ENCODE measurements at regions not wholly inside any gene's neighbourhood (a gene's known extent, or its start where the extent isn't known, plus 50 kb on each side); places are given as distances from the start of the nearest gene placed in this dataset.

DNA sequence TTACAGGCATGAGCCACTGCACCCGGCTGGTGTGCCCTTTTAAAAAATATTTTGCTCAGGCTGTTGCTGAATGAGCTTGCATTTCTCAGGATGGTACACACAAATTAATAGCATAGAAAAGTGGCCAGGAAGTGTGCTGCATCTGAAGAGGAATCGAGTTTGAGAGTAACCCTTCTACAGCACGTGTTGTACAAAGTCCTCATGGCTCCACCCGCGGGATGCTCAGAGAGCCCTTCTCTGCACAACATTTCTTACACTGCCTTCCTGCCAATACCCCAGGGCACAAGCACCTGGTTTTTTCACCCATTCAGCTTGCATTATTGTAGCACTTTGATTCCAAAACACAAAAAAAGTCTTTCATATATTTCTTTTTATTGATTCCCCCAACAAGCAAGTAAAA, 90.1 kb upstream of the NEDD4L start:
- Histone ChIP-seq H3K4me1 (ENCODE audit: low read length) (no peaks in the 10 kb centered on the region), H3K27ac (ENCODE audit: low read length) (no peak overlapping the region), H3K9me2 (replicated peaks; ENCODE audit: insufficient read depth, low read length) (no peaks in the 10 kb centered on the region), H3K9me3 (replicated peaks; ENCODE audit: insufficient read depth, low read length) (no peaks in the 10 kb centered on the region), H3K4me3 (ENCODE audit: low read length) (no peak overlapping the region), H3K9ac (ENCODE audit: low read length) (no peak overlapping the region), H3K27me3 (replicated peaks; ENCODE audit: insufficient read depth, low read length) (no peaks in the 10 kb centered on the region), H3K36me3 (replicated peaks; ENCODE audit: insufficient read depth, low read length) (no peaks in the 10 kb centered on the region), H3F3A (ENCODE audit: insufficient read depth, low read length) (no peaks in the 10 kb centered on the region), H4K20me1 (ENCODE audit: insufficient read depth, low read length) (no peaks in the 10 kb centered on the region), H3K4me2 (ENCODE audit: low read depth, low read length) (no peak overlapping the region), H2AFZ (ENCODE audit: low read length) (no peak overlapping the region), H3K79me2 (ENCODE audit: low read length) (no peaks in the 10 kb centered on the region)
- no peak for DNase-seq
- TF ChIP-seq EZH2 (optimal IDR thresholded peaks at IDR 0.05; ENCODE audit: low read depth, low read length) (no peak), EZH2phosphoT487 (IDR thresholded peaks at IDR 0.05; ENCODE audit: low read length) (no peak)
- TF ChIP-seq, protein P1, sequence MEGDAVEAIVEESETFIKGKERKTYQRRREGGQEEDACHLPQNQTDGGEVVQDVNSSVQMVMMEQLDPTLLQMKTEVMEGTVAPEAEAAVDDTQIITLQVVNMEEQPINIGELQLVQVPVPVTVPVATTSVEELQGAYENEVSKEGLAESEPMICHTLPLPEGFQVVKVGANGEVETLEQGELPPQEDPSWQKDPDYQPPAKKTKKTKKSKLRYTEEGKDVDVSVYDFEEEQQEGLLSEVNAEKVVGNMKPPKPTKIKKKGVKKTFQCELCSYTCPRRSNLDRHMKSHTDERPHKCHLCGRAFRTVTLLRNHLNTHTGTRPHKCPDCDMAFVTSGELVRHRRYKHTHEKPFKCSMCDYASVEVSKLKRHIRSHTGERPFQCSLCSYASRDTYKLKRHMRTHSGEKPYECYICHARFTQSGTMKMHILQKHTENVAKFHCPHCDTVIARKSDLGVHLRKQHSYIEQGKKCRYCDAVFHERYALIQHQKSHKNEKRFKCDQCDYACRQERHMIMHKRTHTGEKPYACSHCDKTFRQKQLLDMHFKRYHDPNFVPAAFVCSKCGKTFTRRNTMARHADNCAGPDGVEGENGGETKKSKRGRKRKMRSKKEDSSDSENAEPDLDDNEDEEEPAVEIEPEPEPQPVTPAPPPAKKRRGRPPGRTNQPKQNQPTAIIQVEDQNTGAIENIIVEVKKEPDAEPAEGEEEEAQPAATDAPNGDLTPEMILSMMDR (IDR thresholded peaks at IDR 0.05; ENCODE audit: low read length), result no peak

DNA sequence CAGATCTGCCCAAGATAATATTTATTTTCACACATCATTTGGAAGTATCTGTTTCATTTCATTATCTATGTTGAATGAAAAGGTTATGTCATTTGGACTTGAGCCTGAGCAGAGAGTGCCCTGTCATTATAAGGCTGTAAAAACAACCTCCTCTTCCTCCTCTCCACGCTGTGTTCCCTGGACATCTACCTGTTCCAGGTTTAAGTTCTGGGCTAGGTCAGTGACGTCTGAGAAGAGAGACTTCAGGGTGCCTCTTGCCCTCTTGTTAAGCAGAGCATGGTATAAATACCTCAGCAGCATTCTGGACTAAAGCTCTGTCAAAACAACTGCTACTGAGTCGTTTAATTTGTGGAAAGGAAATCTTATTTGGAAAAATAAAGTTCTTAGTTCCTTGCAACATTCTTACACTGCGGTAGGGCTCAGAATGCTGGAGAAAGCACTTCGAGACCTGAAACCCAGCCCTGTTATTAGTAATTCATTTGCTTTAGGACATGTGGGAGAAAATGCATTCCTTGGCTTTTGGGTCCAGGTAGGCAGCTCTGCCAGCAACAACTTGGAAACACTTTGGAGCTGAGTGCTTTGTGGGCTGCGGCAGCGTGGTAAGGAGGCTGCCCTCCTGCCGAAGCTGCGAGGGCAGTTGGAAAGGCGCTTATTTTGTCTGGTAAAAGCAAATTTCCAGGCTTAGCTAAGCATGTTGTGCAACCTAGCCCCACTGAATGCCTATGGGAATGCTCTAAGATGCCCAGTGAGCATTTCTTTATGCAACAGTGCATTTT, 91.8 kb upstream of the NEDD4L start:
- Histone ChIP-seq H3K4me1 (ENCODE audit: low read length) (no peaks in the 10 kb centered on the region), H3K9me2 (replicated peaks; ENCODE audit: insufficient read depth, low read length) (no peaks in the 10 kb centered on the region), H3K27me3 (replicated peaks; ENCODE audit: insufficient read depth, low read length) (no peaks in the 10 kb centered on the region), H3K4me3 (ENCODE audit: low read length) (no peak overlapping the region), H3K9me3 (replicated peaks; ENCODE audit: insufficient read depth, low read length) (no peaks in the 10 kb centered on the region), H3K9ac (ENCODE audit: low read length) (no peak overlapping the region), H3F3A (ENCODE audit: insufficient read depth, low read length) (no peaks in the 10 kb centered on the region), H3K27ac (ENCODE audit: low read length) (no peak overlapping the region), H3K36me3 (replicated peaks; ENCODE audit: insufficient read depth, low read length) (no peaks in the 10 kb centered on the region), H3K79me2 (ENCODE audit: low read length) (no peaks in the 10 kb centered on the region), H4K20me1 (ENCODE audit: insufficient read depth, low read length) (no peaks in the 10 kb centered on the region), H2AFZ (ENCODE audit: low read length) (no peak overlapping the region), H3K4me2 (ENCODE audit: low read depth, low read length) (no peak overlapping the region)
- DNase-seq, result no peak
- no peak for TF ChIP-seq EZH2 (optimal IDR thresholded peaks at IDR 0.05; ENCODE audit: low read depth, low read length)
- TF ChIP-seq, protein P1 (IDR thresholded peaks at IDR 0.05; ENCODE audit: low read length), result no peak
- no peak for TF ChIP-seq EZH2phosphoT487 (IDR thresholded peaks at IDR 0.05; ENCODE audit: low read length)

DNA sequence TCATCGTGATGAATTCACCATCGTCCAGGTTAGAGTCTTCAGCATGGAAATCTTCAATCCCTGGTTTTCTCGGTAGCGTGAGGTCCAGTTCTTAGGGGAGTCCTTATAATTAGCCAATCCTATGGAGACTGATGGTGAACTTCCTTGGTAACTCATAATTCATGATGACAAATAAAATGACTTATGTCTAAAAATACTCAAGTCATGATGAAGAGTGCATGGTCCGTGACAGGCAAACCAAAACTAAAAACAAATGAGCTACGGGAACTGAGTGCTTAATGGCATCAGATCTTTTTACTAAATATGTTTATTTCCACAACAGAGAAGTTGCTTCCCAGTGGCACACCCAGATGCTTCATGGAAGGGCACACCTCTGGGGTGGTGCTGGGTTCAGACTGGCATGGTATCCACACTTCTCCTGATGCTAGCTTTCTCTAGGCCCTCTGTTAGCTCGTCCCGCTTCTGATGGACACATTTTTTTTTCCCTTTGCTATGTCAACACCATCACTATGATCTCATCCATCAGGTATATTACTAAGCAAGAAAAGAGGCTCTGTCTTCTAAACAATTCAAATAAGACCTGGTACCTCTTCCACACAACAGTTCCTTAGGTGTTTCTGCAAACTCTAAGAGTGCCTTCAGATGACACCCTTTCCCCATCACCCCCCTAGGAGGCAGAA, 92.8 kb upstream of the NEDD4L start:
- no peak for DNase-seq
- TF ChIP-seq, protein P1 (IDR thresholded peaks at IDR 0.05; ENCODE audit: low read length), result no peak
- no peak for TF ChIP-seq EZH2phosphoT487 (IDR thresholded peaks at IDR 0.05; ENCODE audit: low read length)
- no peak for TF ChIP-seq EZH2 (optimal IDR thresholded peaks at IDR 0.05; ENCODE audit: low read depth, low read length)
- Histone ChIP-seq H3K4me2 (ENCODE audit: low read depth, low read length) (no peak overlapping the region), H3K79me2 (ENCODE audit: low read length) (no peaks in the 10 kb centered on the region), H3K27me3 (replicated peaks; ENCODE audit: insufficient read depth, low read length) (no peaks in the 10 kb centered on the region), H3K4me3 (ENCODE audit: low read length) (no peak overlapping the region), H3K36me3 (replicated peaks; ENCODE audit: insufficient read depth, low read length) (no peaks in the 10 kb centered on the region), H4K20me1 (ENCODE audit: insufficient read depth, low read length) (no peaks in the 10 kb centered on the region), H3K27ac (ENCODE audit: low read length) (no peak overlapping the region), H3K4me1 (ENCODE audit: low read length) (no peaks in the 10 kb centered on the region), H3K9me3 (replicated peaks; ENCODE audit: insufficient read depth, low read length) (no peaks in the 10 kb centered on the region), H3K9ac (ENCODE audit: low read length) (no peak overlapping the region), H2AFZ (ENCODE audit: low read length) (no peak overlapping the region), H3F3A (ENCODE audit: insufficient read depth, low read length) (no peaks in the 10 kb centered on the region), H3K9me2 (replicated peaks; ENCODE audit: insufficient read depth, low read length) (no peaks in the 10 kb centered on the region)
